Bone marrow (tissue), 2 donors: ENCODE measurements at regions not wholly inside any gene's neighbourhood (a gene's known extent, or its start where the extent isn't known, plus 50 kb on each side); places are given as distances from the start of the nearest gene placed in this dataset.

Source experiments
- DNase-seq, 2 donors: peaks; one replicate each; lab custom pipeline; 2025; lab: John Stamatoyannopoulos, UW

- DNase-seq: no peak
Measured at GRCh38 chr2:185891403-185891802, 152.8 kb downstream of the FSIP2 start.

GRCh38 chr2:185891804-185892411, 153.3 kb downstream of the FSIP2 start:
- DNase-seq: no peak

GRCh38 chr2:185892484-185892883, 153.9 kb downstream of the FSIP2 start:
- no peak for DNase-seq

- no peak for DNase-seq
Measured at GRCh38 chr2:185894223-185894622, 155.6 kb downstream of the FSIP2 start.

DNA sequence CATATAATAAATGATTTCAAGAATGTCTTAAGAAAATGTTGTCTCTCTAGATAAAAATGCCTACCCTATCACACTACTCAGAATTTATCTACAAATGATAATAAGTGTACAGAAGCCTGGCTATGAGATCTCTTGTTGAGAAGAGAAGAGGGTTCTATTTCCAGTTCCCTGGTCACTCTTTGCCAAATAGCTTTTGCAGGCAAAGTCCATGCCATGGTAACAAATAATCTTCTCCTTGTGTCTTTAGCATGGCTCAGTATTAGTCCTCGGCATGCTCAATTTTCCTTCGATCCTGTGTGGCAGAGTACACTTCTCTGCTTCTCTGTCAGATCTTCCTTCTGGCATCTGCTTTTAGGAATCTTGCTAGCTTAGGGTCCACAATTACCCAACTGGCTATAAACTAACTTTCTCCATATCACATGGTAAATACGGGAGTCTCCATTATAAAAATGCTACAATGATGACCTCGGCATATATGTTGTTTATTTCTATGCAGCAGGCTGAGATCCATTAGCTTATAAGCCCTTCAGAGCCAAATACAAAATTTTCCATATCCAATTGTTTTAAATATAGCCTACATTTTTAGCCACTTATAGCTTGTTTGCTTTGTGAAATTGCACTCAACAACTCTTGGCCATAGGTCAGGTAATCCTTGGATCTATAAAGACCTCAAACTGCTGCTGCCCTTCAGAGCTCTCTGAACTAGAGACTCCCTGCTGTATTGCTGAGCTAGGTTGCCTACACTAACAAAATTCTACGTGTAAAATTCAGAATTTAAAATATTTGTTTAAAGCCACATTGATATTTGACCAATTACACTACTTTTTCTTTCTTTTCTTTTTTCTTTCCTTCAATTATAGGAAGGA, 157.5 kb downstream of the FSIP2 start:
- DNase-seq: no peak

DNA sequence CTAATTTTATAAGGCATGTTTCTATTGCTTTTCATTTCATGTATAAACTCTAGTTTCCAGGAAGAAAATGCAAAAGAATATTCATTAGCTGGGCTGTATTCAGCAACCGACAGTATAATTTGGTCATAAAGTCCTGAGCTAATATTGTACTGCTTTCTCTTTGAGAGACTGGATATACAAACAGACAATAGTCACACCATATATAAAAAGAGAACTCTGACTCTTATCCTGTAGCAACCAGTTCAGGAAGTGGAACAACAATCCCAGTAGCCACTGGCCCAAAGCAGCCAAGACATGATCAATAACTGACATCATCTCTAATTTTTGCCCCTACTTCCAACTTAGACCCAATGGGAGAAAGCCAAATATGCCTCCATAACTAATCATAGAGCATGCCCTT, 160.8 kb downstream of the FSIP2 start:
- no peak for DNase-seq

- no peak for DNase-seq
Measured at GRCh38 chr2:185919155-185919554, 180.6 kb downstream of the FSIP2 start.

GRCh38 chr2:185921048-185921756, 182.6 kb downstream of the FSIP2 start:
- no peak for DNase-seq

GRCh38 chr2:185934232-185934631, 195.6 kb downstream of the FSIP2 start:
- no peak for DNase-seq

DNA sequence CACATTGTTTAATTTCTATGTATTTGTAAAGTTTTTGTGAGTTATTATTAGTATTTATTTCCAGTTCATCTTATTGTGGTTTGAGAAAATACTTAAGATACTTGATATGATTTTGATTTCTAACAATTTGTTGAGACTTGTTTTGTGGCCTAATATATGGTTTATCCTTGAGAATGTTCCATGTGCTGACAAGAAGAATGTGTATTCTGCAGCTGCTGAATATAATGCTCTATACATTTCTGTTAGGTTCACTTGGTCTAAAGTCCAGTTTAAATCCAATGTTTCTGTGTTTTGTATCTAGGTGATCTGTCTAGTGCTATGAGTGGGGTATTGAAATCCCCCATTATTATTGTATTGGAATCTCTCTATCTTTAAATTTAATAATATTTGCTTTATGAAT, 201.3 kb downstream of the FSIP2 start:
- no peak for DNase-seq

DNA sequence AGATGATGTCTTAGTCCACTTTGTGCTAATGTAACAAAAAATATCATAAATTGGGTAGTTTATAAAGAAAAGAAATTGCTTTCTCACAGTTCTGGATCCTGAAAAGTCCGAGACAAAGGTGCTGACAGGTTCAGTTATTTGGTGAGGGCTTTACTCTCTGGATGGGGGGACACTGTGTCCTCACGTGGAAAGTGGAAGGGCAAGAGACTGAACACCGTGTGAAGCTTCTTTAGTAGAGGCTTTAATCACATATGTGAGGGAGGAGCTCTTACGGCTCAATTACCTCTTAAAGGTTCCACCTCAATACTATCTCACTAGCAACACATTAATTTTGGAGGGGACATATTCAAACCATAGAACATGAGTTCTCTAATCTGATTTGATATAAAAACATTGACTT, 204.3 kb downstream of the FSIP2 start:
- DNase-seq: no peak

DNA sequence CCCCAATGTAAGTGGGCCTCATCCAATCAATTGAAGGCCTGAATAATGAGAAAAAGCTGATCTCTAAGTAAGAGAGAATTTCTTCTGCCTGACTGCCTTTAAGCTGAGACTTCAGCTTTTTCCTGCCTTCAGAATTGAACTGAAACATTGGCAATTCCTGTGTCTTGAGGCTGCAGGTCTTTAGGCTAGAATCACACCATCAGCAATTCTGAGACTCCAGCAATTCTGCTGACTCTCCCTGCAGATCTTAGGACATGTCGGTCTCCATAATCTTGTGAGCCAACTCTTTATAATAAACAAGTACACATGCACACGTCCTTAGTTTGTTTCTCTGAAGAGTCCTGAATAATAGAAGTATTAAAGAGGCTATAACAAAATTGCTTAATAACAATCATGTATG, 209.1 kb downstream of the FSIP2 start:
- DNase-seq: no peak

DNA sequence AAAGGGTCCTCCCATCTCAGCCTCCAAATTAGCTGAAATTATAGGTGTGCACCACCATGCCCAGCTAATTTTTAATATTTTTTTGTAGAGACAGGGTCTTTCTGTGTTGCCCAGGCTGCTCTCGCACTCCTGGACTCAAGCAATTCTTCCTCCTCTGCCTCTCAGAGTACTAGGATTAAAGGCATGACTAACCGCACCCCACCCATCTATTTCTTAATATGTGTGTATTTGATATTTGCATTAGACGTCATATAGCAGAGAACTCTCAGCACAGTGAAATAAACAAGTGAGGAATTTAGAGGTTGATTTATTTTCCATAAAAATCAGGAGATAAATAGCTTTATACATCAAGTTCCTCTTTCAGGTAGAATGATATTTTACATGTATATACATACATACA, 213.5 kb downstream of the FSIP2 start:
- no peak for DNase-seq

DNA sequence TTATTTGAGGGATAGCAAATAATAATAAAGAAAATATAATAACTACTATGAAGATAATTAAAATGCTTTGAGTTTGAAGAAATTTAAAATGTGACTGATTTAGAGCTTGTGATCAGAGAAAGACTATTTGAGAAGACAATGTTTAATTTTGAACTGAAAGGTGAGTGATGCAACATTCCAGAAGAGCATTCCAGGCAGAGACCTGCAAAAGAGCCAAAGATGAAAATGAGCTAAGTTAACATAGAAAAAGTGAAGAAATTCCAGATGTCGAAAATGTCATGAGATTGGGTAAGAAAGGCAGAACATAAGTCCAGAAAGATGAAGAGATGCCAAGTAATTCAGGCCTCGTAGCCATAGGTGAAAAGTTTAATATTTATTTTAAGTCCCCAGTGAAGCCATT, 215.8 kb downstream of the FSIP2 start:
- no peak for DNase-seq

- DNase-seq: no peak
Measured at GRCh38 chr2:185955050-185955449, 216.4 kb downstream of the FSIP2 start.

- no peak for DNase-seq
Measured at GRCh38 chr2:185967335-185967734, 228.7 kb downstream of the FSIP2 start.

DNA sequence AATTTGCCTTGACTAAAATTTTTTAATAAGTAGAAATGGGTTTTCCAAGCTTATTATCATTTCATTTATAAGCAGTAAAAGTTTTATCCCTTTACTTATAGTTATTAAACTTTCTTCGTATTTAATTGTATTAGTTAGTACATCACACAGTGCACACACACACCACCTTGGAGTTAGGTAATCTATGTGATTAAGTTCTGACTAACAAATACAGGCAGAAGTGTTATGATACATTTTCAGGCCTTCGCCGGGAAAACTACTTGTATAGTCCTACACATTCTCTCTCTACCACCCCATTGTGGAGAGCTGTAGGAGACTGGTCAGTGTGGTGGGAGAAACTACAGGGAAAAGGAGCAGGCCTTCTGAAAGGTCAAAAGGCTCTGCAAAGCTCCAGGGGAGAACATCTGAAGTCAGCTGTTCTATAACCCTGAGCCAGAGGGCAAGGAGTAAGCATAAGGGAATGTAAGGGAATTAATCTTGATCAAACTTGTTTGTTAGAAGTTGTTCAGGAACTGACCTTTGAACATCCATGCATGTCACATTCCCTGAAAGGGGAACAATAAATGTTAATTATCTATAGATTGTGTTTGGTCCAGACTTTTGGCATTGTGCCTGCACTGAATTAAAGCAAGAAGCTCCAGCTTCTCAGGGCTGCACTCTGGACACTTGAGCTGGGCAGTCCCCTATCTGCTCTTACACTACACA, 231.7 kb downstream of the FSIP2 start:
- DNase-seq: no peak

GRCh38 chr2:185978634-185979407, 240.2 kb downstream of the FSIP2 start:
- DNase-seq: no peak

GRCh38 chr2:185979546-185980071, 241.0 kb downstream of the FSIP2 start:
- DNase-seq: no peak

DNA sequence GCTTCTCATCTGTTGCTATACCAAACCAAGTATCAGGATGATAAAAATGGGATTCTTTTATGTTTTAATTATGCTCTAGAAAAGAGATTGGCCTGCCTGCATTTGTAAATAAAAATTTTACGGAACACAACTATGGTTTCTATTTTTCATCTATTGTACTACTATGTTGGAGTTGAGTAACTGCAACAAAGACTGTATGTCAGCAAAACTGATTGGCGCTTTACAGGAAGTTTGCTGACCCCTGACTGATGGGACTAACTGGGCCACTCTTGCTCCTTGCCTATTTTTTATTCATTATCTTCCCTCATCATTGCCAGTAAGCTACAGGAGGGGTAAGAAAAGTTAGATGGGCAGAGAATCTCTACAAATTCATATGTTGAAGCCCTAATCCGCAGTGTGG, 242.3 kb downstream of the FSIP2 start:
- no peak for DNase-seq

DNA sequence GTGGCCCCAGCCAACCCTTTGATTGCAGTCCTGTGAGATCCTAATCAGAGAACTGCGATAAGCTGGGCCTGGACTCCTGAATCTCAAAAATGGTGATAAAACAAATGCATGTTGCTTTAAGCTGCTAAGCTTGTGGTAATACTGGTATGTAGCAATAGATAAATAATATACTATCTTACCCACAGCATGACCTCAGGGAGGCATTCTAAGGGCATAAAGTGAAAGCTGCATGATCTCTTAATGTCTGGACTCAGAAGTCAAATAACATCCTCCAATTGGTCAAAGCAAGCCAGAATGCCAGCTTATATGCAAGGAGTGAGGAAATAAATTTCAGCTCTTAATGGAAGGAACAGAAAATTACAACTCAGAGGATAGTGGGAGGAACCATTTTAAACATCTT, 246.1 kb downstream of the FSIP2 start:
- DNase-seq: no peak
